ENCODE measurements at regions not wholly inside any gene's neighbourhood (a gene's known extent, or its start where the extent isn't known, plus 50 kb on each side); places are given as distances from the start of the nearest gene placed in this dataset.

DNA sequence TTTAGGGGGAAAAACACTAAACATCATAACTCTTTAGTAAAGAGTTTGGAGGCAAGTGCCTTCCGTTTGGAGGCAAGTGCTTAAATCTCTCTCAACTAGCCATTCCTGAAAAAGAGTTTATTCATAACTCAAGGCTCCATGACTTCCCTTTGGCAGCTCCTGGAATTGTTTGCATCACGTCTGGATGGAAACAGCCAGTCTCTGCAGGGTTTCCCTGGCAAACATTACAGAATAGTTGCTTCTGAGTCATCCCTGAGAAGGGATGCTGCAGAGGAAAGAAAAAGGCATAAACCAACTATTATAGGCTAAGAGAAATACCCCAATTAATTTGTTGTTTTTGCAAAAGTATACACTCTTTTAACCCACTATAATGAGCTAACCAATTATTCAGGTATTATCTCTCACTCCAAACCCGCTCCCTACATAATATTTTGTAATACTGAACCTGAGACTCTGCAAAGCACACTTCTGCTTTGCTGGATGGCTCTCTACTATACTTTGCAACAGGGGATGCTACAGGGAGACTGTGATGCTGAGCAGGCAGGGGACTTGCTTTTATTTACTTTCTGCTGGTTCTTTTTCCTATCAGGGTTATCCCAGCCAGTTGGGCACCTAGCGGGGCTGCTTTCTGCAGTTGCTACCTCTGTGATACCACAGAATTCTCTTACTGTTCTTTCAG lies 497.7 kb downstream of the FUT8 start:
- intact Hi-C loops (cut with DNase I, micrococcal nuclease) = no loop called here
- no peak for ATAC-seq
- no peak for DNase-seq

DNA sequence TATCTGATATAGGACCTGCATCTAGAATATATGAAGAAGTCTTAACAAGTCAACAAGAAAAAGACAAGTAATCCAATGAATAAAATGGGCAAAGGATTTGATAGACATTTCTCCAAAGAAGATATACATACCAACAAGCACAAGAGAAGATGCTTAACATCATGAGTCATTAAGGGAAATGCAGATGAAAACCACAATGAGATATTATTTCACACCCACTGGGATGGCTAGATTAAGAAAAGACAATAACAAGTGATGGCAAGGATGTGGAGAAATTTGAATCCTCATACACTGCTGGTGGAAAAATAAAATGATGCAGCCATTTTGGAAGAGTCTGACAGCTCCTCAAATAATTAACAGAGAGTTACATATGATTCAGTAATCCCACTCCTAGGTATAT lies 502.6 kb downstream of the FUT8 start:
- no peak for ATAC-seq
- intact Hi-C loops (cut with DNase I, micrococcal nuclease) = no loop called here
- no peak for DNase-seq

- intact Hi-C loops (cut with DNase I, micrococcal nuclease) = no loop called here
- no peak for DNase-seq
- ATAC-seq = no peak
Measured at GRCh38 chr14:65916055-65916454, 503.5 kb downstream of the FUT8 start.

DNA sequence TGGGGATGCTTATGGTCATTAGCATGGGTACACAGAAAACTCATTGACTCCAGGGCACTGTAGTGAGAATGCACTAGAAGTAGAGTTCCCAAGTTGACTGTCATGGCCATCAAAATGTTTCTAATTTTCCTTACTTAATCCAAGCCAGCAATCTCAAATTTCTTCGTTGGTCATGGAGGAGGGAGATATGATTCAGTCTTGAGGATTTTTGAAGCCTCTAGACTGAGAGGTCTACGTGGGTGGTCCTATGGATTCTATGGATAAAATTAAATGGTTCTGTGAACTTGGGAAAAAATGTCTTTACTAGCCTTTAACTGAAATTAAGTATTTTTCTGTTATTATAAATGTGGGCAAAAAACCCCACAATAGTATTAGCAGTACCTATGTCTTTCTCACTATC lies 508.5 kb downstream of the FUT8 start:
- DNase-seq (no peak), ATAC-seq (no peak)
- intact Hi-C loops (cut with DNase I, micrococcal nuclease) = no loop called here

DNA sequence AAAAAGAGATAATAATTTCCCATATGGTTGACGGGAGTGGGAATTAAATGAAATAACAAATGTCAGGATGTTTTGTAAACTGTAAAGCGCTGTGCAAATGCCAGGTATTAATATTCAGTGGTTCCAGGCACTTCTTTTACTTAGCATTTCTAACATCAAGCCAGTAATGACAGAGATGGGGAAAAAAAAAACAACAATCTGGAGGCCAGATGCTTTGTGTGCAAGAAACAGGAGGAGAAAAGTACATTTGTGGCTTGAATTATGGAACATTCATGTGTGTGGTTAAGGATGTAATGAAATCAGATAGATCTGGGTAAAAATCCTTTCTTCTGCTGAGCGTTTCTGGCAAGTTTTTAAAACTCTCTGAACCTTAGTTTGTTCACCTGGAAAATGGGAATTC lies 509.6 kb downstream of the FUT8 start:
- DNase-seq (no peak), ATAC-seq (no peak)
- intact Hi-C loops (cut with DNase I, micrococcal nuclease) = no loop called here

DNA sequence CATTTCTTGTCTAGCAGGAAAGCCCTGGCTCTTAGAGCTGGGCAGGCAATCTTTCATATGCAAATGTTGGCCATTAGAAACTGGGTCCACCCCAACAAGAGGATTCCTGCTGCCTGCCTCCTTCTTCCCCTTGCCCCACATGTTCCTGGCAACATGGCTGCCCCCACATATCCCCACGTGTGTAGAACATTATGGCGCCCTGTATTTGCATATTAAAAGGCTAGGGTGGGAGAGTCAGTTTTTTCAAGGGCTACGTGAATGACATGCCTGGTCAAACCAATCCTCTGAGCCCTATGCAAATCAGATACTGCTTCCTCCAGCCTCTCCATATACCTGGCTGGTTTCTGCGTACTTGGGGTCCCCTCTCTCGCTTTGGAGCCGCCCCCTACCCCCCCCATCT lies 514.0 kb downstream of the FUT8 start:
- DNase-seq (no peak), ATAC-seq (no peak)
- intact Hi-C loops (cut with DNase I, micrococcal nuclease) = no loop called here

GRCh38 chr14:65926935-65927700 lies 514.6 kb downstream of the FUT8 start:
- ATAC-seq (no peak), DNase-seq (no peak)
- intact Hi-C loops (cut with DNase I, micrococcal nuclease) = no loop called here

- ATAC-seq (no peak), DNase-seq (peak in 1 of 2 donors; percentile 27)
- intact Hi-C loops (cut with DNase I, micrococcal nuclease) = no loop called here
Measured at GRCh38 chr14:65927931-65928356, 515.4 kb downstream of the FUT8 start.

GRCh38 chr14:65928995-65929394 lies 516.5 kb downstream of the FUT8 start:
- ATAC-seq = no peak
- no peak for DNase-seq
- intact Hi-C loops (cut with DNase I, micrococcal nuclease) = no loop called here

GRCh38 chr14:65933400-65934069 lies 521.0 kb downstream of the FUT8 start:
- no peak for DNase-seq
- no peak for ATAC-seq
- intact Hi-C loops (cut with DNase I, micrococcal nuclease) = no loop called here

DNA sequence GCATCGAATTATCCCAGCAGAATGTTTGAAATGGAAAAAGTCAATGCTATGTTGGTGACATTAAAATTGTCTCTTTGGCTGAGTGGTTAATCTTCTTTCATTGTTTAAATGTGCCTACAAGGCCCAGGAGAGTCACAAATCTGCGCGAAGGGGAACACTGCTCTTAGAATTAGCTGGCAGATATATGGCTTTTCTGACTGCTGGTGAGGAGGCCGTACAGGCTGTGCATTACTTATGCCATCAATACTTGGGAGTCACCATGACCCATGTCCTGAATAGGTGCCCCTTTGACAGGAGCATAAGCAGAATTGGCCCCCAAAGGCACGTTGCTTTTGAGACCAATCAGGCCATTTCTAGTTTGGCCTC lies 521.5 kb downstream of the FUT8 start:
- ATAC-seq (no peak), DNase-seq (no peak)
- intact Hi-C loops (cut with DNase I, micrococcal nuclease) = no loop called here

GRCh38 chr14:65936342-65936975 lies 523.9 kb downstream of the FUT8 start:
- intact Hi-C loops (cut with DNase I, micrococcal nuclease) = no loop called here
- ATAC-seq = no peak
- DNase-seq = no peak

GRCh38 chr14:65937079-65937959 lies 524.8 kb downstream of the FUT8 start:
- DNase-seq = no peak
- no peak for ATAC-seq
- intact Hi-C loops (cut with DNase I, micrococcal nuclease) = no loop called here

DNA sequence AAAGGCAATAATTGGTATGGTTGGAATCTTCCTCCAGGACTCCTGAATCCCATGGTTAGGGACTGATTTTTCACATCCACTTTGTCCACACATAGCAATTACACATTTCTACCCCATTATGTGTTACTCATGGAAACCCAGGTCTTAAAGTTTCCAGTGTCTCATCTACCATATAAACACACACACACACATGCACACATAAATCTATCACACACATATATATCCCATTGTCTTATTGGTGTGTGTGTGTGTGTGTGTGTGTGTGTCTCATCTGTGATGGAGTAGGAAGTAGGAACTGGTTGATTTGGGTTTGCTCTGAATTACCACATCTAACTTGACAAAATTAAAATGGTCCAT lies 525.4 kb downstream of the FUT8 start:
- DNase-seq = no peak
- intact Hi-C loops (cut with DNase I, micrococcal nuclease) = no loop called here
- ATAC-seq = no peak

GRCh38 chr14:65938738-65939137 lies 526.2 kb downstream of the FUT8 start:
- no peak for ATAC-seq
- intact Hi-C loops (cut with DNase I, micrococcal nuclease) = no loop called here

GRCh38 chr14:65939184-65939583 lies 526.7 kb downstream of the FUT8 start:
- DNase-seq (no peak), ATAC-seq (peak; percentile 68)
- intact Hi-C loops (cut with DNase I, micrococcal nuclease) = no loop called here

More at GRCh38 chr14:65938738-65939137, 526.2 kb downstream of the FUT8 start:
- no peak for DNase-seq

DNA sequence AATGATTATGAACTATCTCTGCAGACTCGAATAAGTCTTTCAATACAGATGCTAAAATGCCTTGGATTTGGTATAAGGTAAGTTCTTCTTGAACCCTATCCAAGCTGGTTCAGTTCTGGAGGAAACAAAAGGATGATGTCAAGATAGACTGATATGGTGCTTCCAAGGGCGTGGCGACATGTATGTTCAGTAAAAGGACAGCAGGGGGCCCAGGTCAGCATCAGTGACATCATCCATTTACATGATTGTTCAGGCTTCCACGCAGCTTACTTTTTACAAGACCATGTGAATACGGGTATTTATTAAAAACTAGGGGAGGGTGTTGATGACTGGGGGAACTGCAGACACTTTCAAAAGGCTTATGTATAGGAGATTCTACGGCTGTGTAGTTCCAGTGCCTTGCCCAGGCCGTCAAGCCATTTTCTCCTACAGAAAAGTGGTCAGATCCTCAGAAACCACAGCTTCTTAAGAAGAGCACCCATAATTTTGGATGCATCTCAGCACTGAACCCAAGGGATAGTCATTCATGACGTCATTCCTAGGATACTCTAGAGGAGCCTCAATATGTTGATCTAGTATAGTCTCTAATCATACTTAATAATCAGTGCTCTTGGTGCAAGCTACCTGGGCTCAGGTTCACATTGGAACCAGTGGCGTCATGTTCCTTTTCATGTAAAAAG lies 527.7 kb downstream of the FUT8 start:
- intact Hi-C loops (cut with DNase I, micrococcal nuclease) = no loop called here
- DNase-seq (no peak), ATAC-seq (no peak)

GRCh38 chr14:65941091-65941490 lies 528.6 kb downstream of the FUT8 start:
- ATAC-seq (no peak), DNase-seq (no peak)
- intact Hi-C loops (cut with DNase I, micrococcal nuclease) = no loop called here

Data from left colon (tissue), 2 donors.